Vagina (tissue), 2 donors: ENCODE measurements at regions not wholly inside any gene's neighbourhood (a gene's known extent, or its start where the extent isn't known, plus 50 kb on each side); places are given as distances from the start of the nearest gene placed in this dataset.

Source experiments
- DNase-seq, 2 donors: peaks; one replicate each; pipeline ENCODE4 v3.0.0-alpha.2; 2017; ENCODE audit errors: extremely low spot score in 2 of 2
- H3K27ac ChIP-seq: fragments of 200-600 bp; sonication (generic); one replicate; pipeline ENCODE4 v1.5.1; 2019
- H3K27me3 ChIP-seq: fragments of 200-600 bp; sonication (generic); one replicate; pipeline ENCODE4 v1.5.1; 2019
- H3K36me3 ChIP-seq, 2 donors: fragments of 200-600 bp; sonication (generic); one replicate each; pipeline ENCODE4 v1.5.1; 2017 to 2019
- H3K4me1 ChIP-seq: fragments of 200-600 bp; sonication (generic); one replicate; pipeline ENCODE4 v1.5.1; 2019
- H3K4me3 ChIP-seq, 2 donors: fragments of 200-600 bp; sonication (generic); 1 replicate in 1 of 2; 2 replicates in 1 of 2; pipeline ENCODE4 v1.5.1; 2016 to 2019
- H3K9me3 ChIP-seq: fragments of 200-600 bp; sonication (generic); one replicate; pipeline ENCODE4 v1.5.1; 2019
- CTCF ChIP-seq, 3 experiments: fragments of 450-650 bp in 2 of 3; fragments of 200-600 bp in 1 of 3; sonication (generic) in 1 of 3; IDR thresholded peaks; one replicate each; pipeline ENCODE4 v1.5.1; 2017 to 2019; ENCODE audit warnings: antibody characterized with exemption in 3 of 3, mild to moderate bottlenecking in 2 of 3, moderate library complexity in 2 of 3
- POLR2A ChIP-seq, 2 donors: fragments of 450-650 bp; IDR thresholded peaks; one replicate each; pipeline ENCODE4 v1.6.1; 2017; ENCODE audit warnings: antibody characterized with exemption in 2 of 2, mild to moderate bottlenecking in 2 of 2, moderate library complexity in 2 of 2
- POLR2AphosphoS5 ChIP-seq, 2 donors: sonication (generic); formaldehyde crosslinking; IDR thresholded peaks; one replicate each; pipeline ENCODE4 v1.9.0; 2017; ENCODE audit warnings: antibody characterized with exemption in 2 of 2, mild to moderate bottlenecking in 2 of 2, low read depth in 1 of 2; ENCODE audit not compliant: insufficient read depth in 1 of 2
- intact Hi-C: fragments of 100-400 bp; cut with DNase I; formaldehyde crosslinking; loops from one replicate; pipeline ENCODE4 v1.15.1; 2023

DNA sequence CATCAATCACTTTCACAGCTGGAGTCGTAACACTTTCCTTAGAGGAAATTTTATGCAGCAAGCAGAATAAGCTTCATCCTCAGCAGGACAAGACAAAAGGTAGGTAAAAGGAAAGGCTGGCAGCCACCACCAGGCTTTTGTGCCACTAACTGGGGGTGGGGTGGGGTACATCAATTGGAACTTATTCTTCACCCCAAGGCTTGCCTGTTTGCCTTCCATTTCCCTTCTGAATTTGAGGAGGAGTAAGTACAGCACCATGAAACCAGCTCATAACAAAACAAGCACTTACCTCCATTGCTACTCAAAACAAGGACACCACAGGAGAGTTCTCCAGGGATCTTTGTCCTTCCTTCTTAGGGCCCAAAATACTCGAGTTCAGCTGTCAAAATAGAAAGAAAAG, 296.8 kb downstream of the ARRDC4 start:
- Histone ChIP-seq H3K27me3 (no peaks in the 10 kb centered on the region), H3K36me3 (no peaks in the 10 kb centered on the region), H3K4me3 (no peak overlapping the region), H3K9me3 (no peaks in the 10 kb centered on the region), H3K27ac (no peak overlapping the region), H3K4me1 (no peaks in the 10 kb centered on the region)
- intact Hi-C loops: no loop called here
- no peak for DNase-seq
- TF ChIP-seq POLR2A (IDR thresholded peaks at IDR 0.05): no peak
- TF ChIP-seq POLR2AphosphoS5 (IDR thresholded peaks at IDR 0.05; ENCODE audit: insufficient read depth in 1 of 2, low read depth in 1 of 2): no peak
- TF ChIP-seq CTCF (IDR thresholded peaks at IDR 0.05): no peak

- TF ChIP-seq POLR2AphosphoS5 (IDR thresholded peaks at IDR 0.05; ENCODE audit: insufficient read depth in 1 of 2, low read depth in 1 of 2) (no peak), POLR2A (IDR thresholded peaks at IDR 0.05) (no peak), CTCF (IDR thresholded peaks at IDR 0.05) (no peak)
- no peaks in the 10 kb centered on the region for H3K9me3 ChIP-seq
- no peak overlapping the region for H3K27ac ChIP-seq
- no peaks in the 10 kb centered on the region for H3K27me3 ChIP-seq
- no peak overlapping the region for H3K4me3 ChIP-seq
- no peak for DNase-seq
- H3K36me3 ChIP-seq: no peaks in the 10 kb centered on the region
- no peaks in the 10 kb centered on the region for H3K4me1 ChIP-seq
- intact Hi-C loops: no loop called here
Observed at GRCh38 chr15:98263787-98264186, 303.3 kb downstream of the ARRDC4 start.

DNA sequence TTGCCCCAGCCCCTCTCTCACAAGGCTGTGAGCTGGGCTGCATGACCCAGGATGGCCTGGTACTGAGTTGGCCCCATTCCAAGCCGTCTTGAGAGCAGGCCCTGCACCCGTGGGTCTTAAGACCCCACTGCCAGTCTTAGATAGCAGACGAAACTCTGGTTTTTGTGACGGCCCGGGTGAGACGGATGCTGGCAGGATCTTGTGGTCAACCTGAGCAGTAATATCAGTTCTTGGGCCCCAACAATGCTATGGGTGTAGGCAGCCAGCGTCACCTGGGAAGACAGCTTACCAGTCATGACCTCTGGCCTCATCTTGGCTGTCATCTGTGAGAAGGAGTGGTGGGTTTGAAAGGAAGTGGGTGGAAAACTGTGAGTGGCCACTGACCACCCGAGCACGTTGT, 305.8 kb downstream of the ARRDC4 start:
- TF ChIP-seq POLR2A (IDR thresholded peaks at IDR 0.05) (no peak), POLR2AphosphoS5 (IDR thresholded peaks at IDR 0.05; ENCODE audit: insufficient read depth in 1 of 2, low read depth in 1 of 2) (no peak), CTCF (IDR thresholded peaks at IDR 0.05) (no peak)
- no peaks in the 10 kb centered on the region for H3K4me1 ChIP-seq
- H3K27ac ChIP-seq: no peak overlapping the region
- DNase-seq: no peak
- H3K4me3 ChIP-seq: no peak overlapping the region
- intact Hi-C loops: no loop called here
- no peaks in the 10 kb centered on the region for H3K9me3 ChIP-seq
- no peaks in the 10 kb centered on the region for H3K27me3 ChIP-seq
- H3K36me3 ChIP-seq: no peaks in the 10 kb centered on the region

DNA sequence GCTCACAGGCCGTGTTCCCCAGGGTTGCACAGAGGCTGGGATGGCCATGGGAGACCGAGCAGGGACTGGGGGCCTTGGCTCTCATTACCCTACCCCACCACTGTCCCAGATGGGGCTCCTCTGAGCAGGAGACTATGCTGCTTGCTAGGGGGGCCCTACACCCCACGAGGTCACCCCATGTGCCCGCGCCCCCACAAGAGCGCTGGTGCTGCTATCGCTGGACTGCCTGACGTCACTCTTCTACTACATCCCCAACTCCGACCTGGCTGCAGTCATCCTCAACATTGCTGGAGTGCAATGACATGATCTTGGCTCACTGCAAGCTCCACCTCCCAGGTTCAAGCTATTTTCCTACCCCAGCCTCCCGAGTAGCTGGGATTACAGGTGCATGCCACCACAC, 307.7 kb downstream of the ARRDC4 start:
- DNase-seq: no peak
- H3K4me1 ChIP-seq: no peaks in the 10 kb centered on the region
- no peak overlapping the region for H3K27ac ChIP-seq
- intact Hi-C loops: no loop called here
- no peaks in the 10 kb centered on the region for H3K36me3 ChIP-seq
- H3K4me3 ChIP-seq: no peak overlapping the region
- no peaks in the 10 kb centered on the region for H3K27me3 ChIP-seq
- TF ChIP-seq POLR2A (IDR thresholded peaks at IDR 0.05): no peak
- no peaks in the 10 kb centered on the region for H3K9me3 ChIP-seq

DNA sequence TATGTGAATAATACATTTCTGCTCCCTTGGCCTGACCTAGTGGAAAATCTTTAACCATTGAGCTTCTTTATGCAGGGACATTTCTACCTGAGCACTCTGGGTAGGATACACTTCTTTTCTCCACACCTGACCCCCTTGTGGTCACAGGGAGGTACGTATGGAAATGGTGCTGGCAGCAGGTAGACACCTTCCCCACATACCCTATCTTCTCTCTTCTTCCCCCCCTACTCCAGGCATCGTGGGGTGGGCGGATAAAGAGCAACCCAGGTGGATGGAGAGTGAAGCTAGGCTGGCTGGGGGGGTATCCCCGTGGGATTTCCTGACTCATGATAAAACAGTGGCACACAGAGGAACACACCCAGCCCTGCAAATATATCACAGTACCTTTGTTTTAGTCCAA, 312.1 kb downstream of the ARRDC4 start:
- intact Hi-C loops: no loop called here
- no peak overlapping the region for H3K4me3 ChIP-seq
- no peaks in the 10 kb centered on the region for H3K4me1 ChIP-seq
- TF ChIP-seq POLR2A (IDR thresholded peaks at IDR 0.05) (no peak), POLR2AphosphoS5 (IDR thresholded peaks at IDR 0.05; ENCODE audit: insufficient read depth in 1 of 2, low read depth in 1 of 2) (no peak)
- H3K27me3 ChIP-seq: no peaks in the 10 kb centered on the region
- peak in 1 of 2 donors; percentile 56 for DNase-seq
- H3K9me3 ChIP-seq: no peaks in the 10 kb centered on the region
- H3K36me3 ChIP-seq: no peaks in the 10 kb centered on the region
- H3K27ac ChIP-seq: no peak overlapping the region

DNA sequence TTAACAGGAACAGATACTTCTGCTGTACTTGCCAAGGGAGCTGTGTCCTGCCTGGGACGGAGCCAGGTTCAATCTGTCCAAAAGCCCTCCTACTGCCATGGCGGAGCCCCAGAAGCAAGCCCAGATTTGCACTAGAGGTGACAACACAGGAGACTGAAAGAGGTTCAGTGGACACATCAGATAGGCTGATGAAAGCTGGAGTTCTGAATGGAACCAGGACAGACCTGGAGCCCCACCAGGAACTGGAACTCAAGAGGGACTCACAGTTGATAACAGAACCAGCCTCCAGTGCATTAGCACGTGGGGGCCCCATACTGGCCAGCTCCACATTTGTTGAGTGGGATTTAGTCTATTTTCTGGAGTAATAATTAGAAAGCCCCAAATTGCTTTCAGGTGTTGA, 315.5 kb downstream of the ARRDC4 start:
- no peak overlapping the region for H3K4me3 ChIP-seq
- H3K27me3 ChIP-seq: no peaks in the 10 kb centered on the region
- no peak for TF ChIP-seq POLR2AphosphoS5 (IDR thresholded peaks at IDR 0.05; ENCODE audit: insufficient read depth in 1 of 2, low read depth in 1 of 2)
- TF ChIP-seq CTCF (IDR thresholded peaks at IDR 0.05): no peak
- TF ChIP-seq POLR2A (IDR thresholded peaks at IDR 0.05): no peak
- no peak overlapping the region for H3K27ac ChIP-seq
- H3K4me1 ChIP-seq: no peaks in the 10 kb centered on the region
- intact Hi-C loops: no loop called here
- no peak for DNase-seq
- H3K9me3 ChIP-seq: no peaks in the 10 kb centered on the region
- no peaks in the 10 kb centered on the region for H3K36me3 ChIP-seq
